Endothelial cell of umbilical vein (primary cell): ENCODE measurements at regions not wholly inside any gene's neighbourhood (a gene's known extent, or its start where the extent isn't known, plus 50 kb on each side); places are given as distances from the start of the nearest gene placed in this dataset.
"Not testable (repeated sequence)": the region's sequence is repeated elsewhere in the genome, so short reads cannot be mapped to it uniquely, and the experiment has no call there.

Experiments
- BruUV-seq: library from RNA; stranded (reverse); fragments of 400-500 nt; replicated peaks from 2 replicates; lab custom pipeline; 2021; lab: Mats Ljungman, UMichigan
- CTCF ChIA-PET: fragments of 300-600, 350-600 bp; sonication (Branson Sonifier 250); formaldehyde crosslinking; loops from one replicate; lab custom pipeline; 2021; ENCODE audit warnings: antibody characterized with exemption, inconsistent platforms; lab: Charles Lee
- POLR2A ChIA-PET: fragments of 300-600, 350-600 bp; sonication (Branson Sonifier 250); formaldehyde crosslinking; loops from one replicate; lab custom pipeline; 2021; ENCODE audit warnings: antibody characterized with exemption, inconsistent platforms; lab: Charles Lee
- DNase-seq: peaks from one replicate; pipeline ENCODE4 v3.0.0-alpha.2; 2011; ENCODE audit warnings: low read depth, low spot score
- FAIRE-seq: peaks from 2 replicates; lab custom pipeline; 2011; peaks lifted over from hg19 to GRCh38; lab: Jason Lieb, UNC
- H2AFZ ChIP-seq: 2 replicates; pipeline ENCODE4 v1.6.0; 2012; ENCODE audit warnings: low read depth, low read length, control low read depth, inconsistent platforms
- H3K27ac ChIP-seq: 2 replicates; pipeline ENCODE4 v1.5.1; 2011; ENCODE audit warnings: low read depth, mild to moderate bottlenecking, control low read depth, low read length, moderate library complexity; ENCODE audit not compliant: insufficient read depth
- H3K27me3 ChIP-seq, 2 experiments: 2 replicates each; pipeline versions ENCODE4 v1.6.0 to v1.6.1; 2011; ENCODE audit warnings: low read length in 2 of 2, mixed read lengths in 1 of 2; ENCODE audit not compliant: control insufficient read depth in 2 of 2, insufficient read depth in 2 of 2
- H3K36me3 ChIP-seq, 2 experiments: 2 replicates in 1 of 2; 3 replicates in 1 of 2; pipeline ENCODE4 v1.5.1; 2011; ENCODE audit warnings: low read length in 2 of 2, mild to moderate bottlenecking in 1 of 2, moderate library complexity in 1 of 2; ENCODE audit not compliant: control insufficient read depth in 2 of 2, insufficient read depth in 2 of 2; ENCODE audit errors: extremely low read depth in 1 of 2
- H3K4me1 ChIP-seq: 3 replicates; pipeline ENCODE4 v1.5.1; 2011; ENCODE audit warnings: mild to moderate bottlenecking, low read length; ENCODE audit not compliant: control insufficient read depth, insufficient read depth; ENCODE audit errors: extremely low read depth
- H3K4me2 ChIP-seq: 2 replicates; pipeline ENCODE4 v1.6.1; 2011; ENCODE audit warnings: low read length, control low read depth, mixed read lengths; ENCODE audit not compliant: insufficient read depth
- H3K4me3 ChIP-seq, 3 experiments: fragments of 200-600 bp in 1 of 3; sonication (generic), shearing (Covaris generic) in 1 of 3; replicated peaks in 1 of 3; 2 replicates each; pipeline ENCODE4 v1.5.1; 2011 to 2016; ENCODE audit warnings: control low read depth in 3 of 3, low read length in 3 of 3, mild to moderate bottlenecking in 2 of 3, inconsistent platforms in 1 of 3, low read depth in 1 of 3, moderate library complexity in 1 of 3; ENCODE audit not compliant: insufficient read depth in 1 of 3
- H3K79me2 ChIP-seq: 2 replicates; pipeline ENCODE4 v1.6.0; 2012; ENCODE audit warnings: low read length, inconsistent platforms; ENCODE audit not compliant: control insufficient read depth, insufficient read depth
- H3K9ac ChIP-seq: replicated peaks from 2 replicates; pipeline ENCODE3; 2011; ENCODE audit warnings: low read length, control low read depth; ENCODE audit not compliant: insufficient read depth; ENCODE audit errors: extremely low read depth
- H3K9me1 ChIP-seq: replicated peaks from 3 replicates; pipeline ENCODE4 v1.6.0; 2011; ENCODE audit warnings: mild to moderate bottlenecking, low read length; ENCODE audit not compliant: control insufficient read depth, insufficient read depth; ENCODE audit errors: extremely low read depth
- H3K9me3 ChIP-seq: replicated peaks from 2 replicates; pipeline ENCODE4 v1.5.1; 2012; ENCODE audit warnings: low read length, inconsistent platforms; ENCODE audit not compliant: control insufficient read depth, insufficient read depth
- H4K20me1 ChIP-seq: replicated peaks from 2 replicates; pipeline ENCODE3; 2011; ENCODE audit warnings: mild to moderate bottlenecking, low read length; ENCODE audit not compliant: control insufficient read depth, insufficient read depth; ENCODE audit errors: extremely low read depth
- GATA2 ChIP-seq: IDR thresholded peaks from 2 replicates; pipeline ENCODE4 v1.7.0; 2011; ENCODE audit warnings: low read depth, mild to moderate bottlenecking, moderate library complexity, mixed read lengths, low read length; ENCODE audit not compliant: insufficient read length, insufficient read depth
- POLR2AphosphoS5 ChIP-seq: IDR thresholded peaks from 2 replicates; pipeline ENCODE4 v1.6.1; 2012; ENCODE audit warnings: low read depth, mild to moderate bottlenecking, control low read depth, low read length, moderate library complexity; ENCODE audit not compliant: insufficient read depth
- dilution Hi-C: fragments of 300-500 bp; cut with MboI; formaldehyde crosslinking; loops from one replicate; pipeline ENCODE4 v1.15.0; 2019; ENCODE audit warnings: low sequenced_read_pairs; ENCODE audit not compliant: extremely low pct_ligation_motif_present
- intact Hi-C: fragments of 100-400 bp; cut with micrococcal nuclease; formaldehyde crosslinking; loops from one replicate; pipeline ENCODE4 v1.10.0; 2022

DNA sequence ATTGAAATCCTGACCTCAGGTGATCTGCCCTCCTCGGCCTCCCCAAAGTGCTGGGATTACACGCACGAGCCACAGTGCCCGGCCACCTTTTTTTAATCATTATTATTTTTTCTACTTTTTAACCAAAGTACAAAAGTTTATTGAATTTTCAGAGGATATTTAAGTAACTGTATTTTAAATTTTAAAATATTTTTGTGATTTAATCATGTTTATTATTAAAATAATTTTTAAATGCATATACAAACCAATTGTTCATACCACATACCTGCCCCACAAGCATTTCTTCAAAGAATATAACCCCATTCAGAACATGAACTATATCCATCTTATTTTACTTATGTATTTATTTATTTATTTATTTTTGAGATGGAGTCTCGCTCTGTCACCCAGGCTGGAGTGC lies 163.6 kb upstream of the MAP2 start:
- H2AFZ ChIP-seq = no peak overlapping the region
- no peak for DNase-seq
- no peak overlapping the region for H3K9ac ChIP-seq
- no peaks in the 10 kb centered on the region for H3K79me2 ChIP-seq
- dilution Hi-C loops = no loop called here
- no peaks in the 10 kb centered on the region for H4K20me1 ChIP-seq
- no peaks in the 10 kb centered on the region for H3K4me1 ChIP-seq
- TF ChIP-seq GATA2 (no peak), POLR2AphosphoS5 (no peak)
- BruUV-seq = no TSS peak
- no peaks in the 10 kb centered on the region for H3K9me1 ChIP-seq
- no peak overlapping the region for H3K4me3 ChIP-seq
- no peaks in the 10 kb centered on the region for H3K9me3 ChIP-seq
- ChIA-PET CTCF (no interaction called here), POLR2A (no interaction called here)
- no peak overlapping the region for H3K27ac ChIP-seq
- no peaks in the 10 kb centered on the region for H3K36me3 ChIP-seq
- H3K4me2 ChIP-seq = no peak overlapping the region
- no peaks in the 10 kb centered on the region for H3K27me3 ChIP-seq
- no peak for FAIRE-seq
- intact Hi-C loops = no loop called here

DNA sequence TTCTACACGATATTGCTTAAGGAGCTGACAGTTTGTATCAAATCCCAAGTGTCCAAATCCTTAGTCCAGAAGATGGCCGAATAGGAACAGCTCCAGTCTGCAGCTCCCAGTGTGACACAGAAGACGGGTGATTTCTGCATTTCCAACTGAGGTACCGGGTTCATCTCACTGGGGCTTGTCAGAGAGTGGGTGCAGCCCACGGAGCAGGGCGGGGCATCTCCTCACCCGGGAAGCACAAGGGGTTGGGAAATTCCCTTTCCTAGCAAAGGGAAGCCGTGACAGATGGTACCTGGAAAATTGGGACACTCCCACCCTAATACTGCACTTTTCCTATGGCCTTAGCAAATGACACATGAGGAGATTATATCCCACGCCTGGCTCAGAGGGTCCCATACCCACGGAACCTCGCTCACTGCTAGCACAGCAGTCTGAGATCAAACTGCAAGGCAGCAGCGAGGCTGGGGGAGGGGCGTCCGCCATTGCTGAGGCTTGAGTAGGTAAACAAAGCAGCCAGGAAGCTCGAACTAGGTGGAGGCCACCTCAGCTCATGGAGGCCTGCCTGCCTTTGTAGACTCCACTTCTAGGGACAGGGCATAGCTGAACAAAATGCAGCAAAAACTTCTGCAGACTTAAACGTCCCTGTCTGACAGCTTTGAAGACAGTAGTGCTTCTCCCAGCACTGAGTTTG lies 162.3 kb upstream of the MAP2 start:
- H3K4me1 ChIP-seq, H3K9me1 ChIP-seq, H3K9me3 ChIP-seq, FAIRE-seq, CTCF ChIA-PET, DNase-seq, BruUV-seq, H3K27me3 ChIP-seq, intact Hi-C loops, H3K27ac ChIP-seq, POLR2A ChIA-PET, dilution Hi-C loops, H2AFZ ChIP-seq, H4K20me1 ChIP-seq, H3K9ac ChIP-seq, H3K4me3 ChIP-seq, H3K36me3 ChIP-seq, H3K79me2 ChIP-seq, H3K4me2 ChIP-seq: not testable (repeated sequence)
